HCT116 (cell line): ENCODE measurements at regions not wholly inside any gene's neighbourhood (a gene's known extent, or its start where the extent isn't known, plus 50 kb on each side); places are given as distances from the start of the nearest gene placed in this dataset.

Experiments used
- ATAC-seq: fragments of 200-7000 bp; cut with Tn5 transposase; 2 replicates; pipeline ENCODE4 v1.9.1; 2020; ENCODE audit warnings: mild to moderate bottlenecking, moderate library complexity
- BruUV-seq: library from RNA; stranded (reverse); fragments of 400-500 nt; replicated peaks from 2 replicates; lab custom pipeline; 2021; lab: Mats Ljungman, UMichigan
- CTCF ChIA-PET: fragments of 300-600 bp; sonication (Branson Sonifier 250); formaldehyde crosslinking; loops from one replicate; lab custom pipeline; 2021; ENCODE audit warnings: antibody characterized with exemption; lab: Charles Lee
- POLR2A ChIA-PET: fragments of 300-600, 350-600 bp; sonication (Branson Sonifier 250); formaldehyde crosslinking; loops from one replicate; lab custom pipeline; 2021; ENCODE audit warnings: antibody characterized with exemption; lab: Charles Lee
- RAD21 ChIA-PET, 2 experiments: fragments of 300-600 bp; sonication (Branson Sonifier 250); formaldehyde crosslinking; loops; one replicate each; lab custom pipeline; 2023; ENCODE audit warnings: low total read pairs in 2 of 2; ENCODE audit not compliant: uncharacterized antibody in 2 of 2, unreplicated experiment in 2 of 2, low non-redundant PET in 1 of 2; lab: Charles Lee
- DNase-seq: peaks from one replicate; pipeline ENCODE4 v3.0.0-alpha.2; 2010; ENCODE audit warnings: low read depth, low spot score
- H2AFZ ChIP-seq: fragments of 200-600 bp; shearing (Covaris generic), sonication (generic); 2 replicates; pipeline ENCODE4 v1.6.1; 2017; ENCODE audit warnings: low read depth, mixed run types, mixed read lengths, antibody characterized with exemption, low read length; ENCODE audit not compliant: poor library complexity, severe bottlenecking
- H3K27ac ChIP-seq: 2 replicates; pipeline ENCODE4 v1.5.1; 2012; ENCODE audit warnings: low read depth, low read length
- H3K27me3 ChIP-seq: fragments of 200-600 bp; sonication (generic); 2 replicates; pipeline ENCODE4 v1.6.1; 2016; ENCODE audit warnings: mixed run types, low read length, mixed read lengths; ENCODE audit not compliant: insufficient read depth
- H3K36me3 ChIP-seq, 2 experiments: fragments of 200-500 bp in 1 of 2; fragments of 200-600 bp in 1 of 2; sonication (Bioruptor generic) in 1 of 2; sonication (generic) in 1 of 2; 2 replicates each; pipeline versions ENCODE4 v1.5.1 to v1.6.1; 2014 to 2016; ENCODE audit warnings: low read length in 2 of 2, inconsistent platforms in 1 of 2, mixed read lengths in 1 of 2, mixed run types in 1 of 2; ENCODE audit not compliant: insufficient read depth in 2 of 2, control insufficient read depth in 1 of 2
- H3K4me1 ChIP-seq, 2 experiments: fragments of 200-600 bp in 1 of 2; sonication (generic) in 1 of 2; 2 replicates each; pipeline versions ENCODE4 v1.5.1 to v1.6.1; 2012 to 2017; ENCODE audit warnings: low read length in 2 of 2, inconsistent platforms in 1 of 2, mild to moderate bottlenecking in 1 of 2, mixed read lengths in 1 of 2, mixed run types in 1 of 2, moderate library complexity in 1 of 2; ENCODE audit not compliant: insufficient read depth in 2 of 2, control insufficient read depth in 1 of 2
- H3K4me2 ChIP-seq: fragments of 200-600 bp; sonication (generic); 2 replicates; pipeline ENCODE4 v1.6.1; 2017; ENCODE audit warnings: mixed run types, low read length, mixed read lengths
- H3K4me3 ChIP-seq, 2 experiments: fragments of 200-600 bp in 1 of 2; sonication (generic) in 1 of 2; replicated peaks in 1 of 2; 2 replicates each; pipeline ENCODE4 v1.5.1; 2011 to 2016; ENCODE audit warnings: low read length in 2 of 2, control low read depth in 1 of 2, low read depth in 1 of 2, mild to moderate bottlenecking in 1 of 2, mixed read lengths in 1 of 2, mixed run types in 1 of 2
- H3K79me2 ChIP-seq: fragments of 200-600 bp; sonication (generic); 2 replicates; pipeline ENCODE4 v1.6.1; 2017; ENCODE audit warnings: mild to moderate bottlenecking, mixed run types, low read length, moderate library complexity, mixed read lengths; ENCODE audit not compliant: insufficient read depth
- H3K9ac ChIP-seq: fragments of 200-600 bp; sonication (generic); 2 replicates; pipeline ENCODE4 v1.6.1; 2016; ENCODE audit warnings: low read length, mixed read lengths
- H3K9me2 ChIP-seq: fragments of 200-600 bp; sonication (generic), shearing (Covaris generic); 2 replicates; pipeline ENCODE4 v1.6.1; 2017; ENCODE audit warnings: mixed run types, mild to moderate bottlenecking, moderate library complexity; ENCODE audit not compliant: insufficient read depth
- H3K9me3 ChIP-seq, 2 experiments: fragments of 200-500 bp in 1 of 2; fragments of 200-600 bp in 1 of 2; sonication (Bioruptor generic) in 1 of 2; sonication (generic) in 1 of 2; 2 replicates each; pipeline ENCODE4 v1.6.1; 2014 to 2017; ENCODE audit warnings: low read length in 2 of 2, mixed read lengths in 2 of 2, inconsistent platforms in 1 of 2, low read depth in 1 of 2, mild to moderate bottlenecking in 1 of 2, mixed run types in 1 of 2, moderate library complexity in 1 of 2; ENCODE audit not compliant: control insufficient read depth in 1 of 2, insufficient read depth in 1 of 2
- H4K20me1 ChIP-seq: fragments of 200-600 bp; sonication (generic), shearing (Covaris generic); 2 replicates; pipeline ENCODE4 v1.6.1; 2017; ENCODE audit warnings: mixed run types, mild to moderate bottlenecking, moderate library complexity; ENCODE audit not compliant: insufficient read depth
- CBX3 ChIP-seq: IDR thresholded peaks from 2 replicates; pipeline ENCODE4 v1.6.1; 2012; ENCODE audit warnings: low read depth
- CEBPB ChIP-seq: IDR thresholded peaks from 2 replicates; pipeline ENCODE4 v1.6.1; 2012; ENCODE audit warnings: low read depth
- EZH2 ChIP-seq: fragments of 200-600 bp; sonication (generic); IDR thresholded peaks from 2 replicates; pipeline ENCODE4 v1.6.1; 2017; ENCODE audit warnings: antibody characterized with exemption, mixed run types
- EZH2phosphoT487 ChIP-seq: fragments of 200-600 bp; IDR thresholded peaks from 2 replicates; pipeline ENCODE4 v1.6.1; 2018; ENCODE audit warnings: antibody characterized with exemption, borderline replicate concordance
- FOSL1 ChIP-seq: IDR thresholded peaks from 2 replicates; pipeline ENCODE4 v1.6.1; 2012; ENCODE audit warnings: low read depth
- POLR2A ChIP-seq: IDR thresholded peaks from 2 replicates; pipeline ENCODE4 v1.7.0; 2011; ENCODE audit warnings: borderline replicate concordance; ENCODE audit not compliant: insufficient read depth, insufficient read length; ENCODE audit errors: extremely low read depth
- RAD21 ChIP-seq: IDR thresholded peaks from 2 replicates; pipeline ENCODE4 v1.6.1; 2012; ENCODE audit warnings: low read depth, mild to moderate bottlenecking
- REST ChIP-seq: IDR thresholded peaks from 2 replicates; pipeline ENCODE4 v1.6.1; 2012; ENCODE audit warnings: low read depth
- SIN3A ChIP-seq: IDR thresholded peaks from 2 replicates; pipeline ENCODE4 v1.6.1; 2012; ENCODE audit warnings: low read depth
- SP1 ChIP-seq: IDR thresholded peaks from 2 replicates; pipeline ENCODE4 v1.6.1; 2012; ENCODE audit warnings: low read depth
- ZFX ChIP-seq: fragments of 450-650 bp; IDR thresholded peaks from 2 replicates; pipeline ENCODE4 v1.6.1; 2017
- ZNF274 ChIP-seq: fragments of 200-500 bp; sonication (Bioruptor generic); IDR thresholded peaks from 2 replicates; pipeline ENCODE4 v1.6.1; 2014; ENCODE audit warnings: mild to moderate bottlenecking, low read depth, low read length, inconsistent platforms
- intact Hi-C: fragments of 100-400 bp; cut with micrococcal nuclease; formaldehyde crosslinking; loops from 2 replicates; pipeline ENCODE4 v1.10.0; 2022
- TF ChIP-seq, protein P1 (sequence below): IDR thresholded peaks from 2 replicates; pipeline ENCODE4 v1.6.1; 2012
- TF ChIP-seq, protein P2 (sequence below): IDR thresholded peaks from 2 replicates; pipeline ENCODE4 v1.6.1; 2012

GRCh38 chr12:14308516-14308915 lies 57.0 kb upstream of the ATF7IP start:
- H3K9me3 ChIP-seq: no peaks in the 10 kb centered on the region
- H2AFZ ChIP-seq: no peak overlapping the region
- DNase-seq (no peak), ATAC-seq (no peak)
- no peaks in the 10 kb centered on the region for H3K36me3 ChIP-seq
- CTCF ChIA-PET: no interaction called here
- H4K20me1 ChIP-seq: no peaks in the 10 kb centered on the region
- BruUV-seq: no TSS peak
- RAD21 ChIA-PET: no interaction called here
- no peaks in the 10 kb centered on the region for H3K27me3 ChIP-seq
- H3K4me3 ChIP-seq: no peak overlapping the region
- H3K27ac ChIP-seq: no peak overlapping the region
- TF ChIP-seq POLR2A (no peak), EZH2phosphoT487 (no peak), ZNF274 (no peak), CBX3 (no peak), RAD21 (no peak)
- intact Hi-C loops: no loop called here
- H3K4me2 ChIP-seq: no peak overlapping the region
- H3K9me2 ChIP-seq: no peaks in the 10 kb centered on the region
- H3K4me1 ChIP-seq: peaks cover 0 to 5% of the 10 kb centered on the region in 2 experiments; a peak in 1 of 4 replicates
- no peaks in the 10 kb centered on the region for H3K79me2 ChIP-seq
- POLR2A ChIA-PET: no interaction called here
- no peak overlapping the region for H3K9ac ChIP-seq

DNA sequence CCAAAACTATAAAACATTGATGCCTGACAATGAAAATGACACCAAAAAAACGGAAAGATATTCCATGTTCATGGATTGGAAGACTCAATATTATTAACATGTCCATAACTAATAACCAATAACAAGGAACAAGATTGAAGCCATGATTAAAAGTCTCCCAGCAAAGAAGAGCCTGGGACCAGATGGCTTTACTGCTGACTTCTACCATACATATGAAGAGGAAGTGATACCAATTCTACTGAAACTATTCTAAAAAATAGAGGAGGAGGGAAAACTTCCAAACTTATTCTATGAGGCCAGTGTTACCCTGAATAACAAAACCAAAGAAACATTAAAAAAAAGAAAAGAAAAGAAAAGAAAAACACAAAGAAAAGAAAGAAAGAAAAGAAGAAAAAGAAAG lies 54.6 kb upstream of the ATF7IP start:
- intact Hi-C loops: no loop called here
- no peak for TF ChIP-seq SP1
- TF ChIP-seq SIN3A: no peak
- no peak for TF ChIP-seq CEBPB
- TF ChIP-seq REST: no peak
- TF ChIP-seq FOSL1: no peak
- no peak for TF ChIP-seq ZFX
- TF ChIP-seq, protein P1, sequence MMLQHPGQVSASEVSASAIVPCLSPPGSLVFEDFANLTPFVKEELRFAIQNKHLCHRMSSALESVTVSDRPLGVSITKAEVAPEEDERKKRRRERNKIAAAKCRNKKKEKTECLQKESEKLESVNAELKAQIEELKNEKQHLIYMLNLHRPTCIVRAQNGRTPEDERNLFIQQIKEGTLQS: no peak
- TF ChIP-seq, protein P2, sequence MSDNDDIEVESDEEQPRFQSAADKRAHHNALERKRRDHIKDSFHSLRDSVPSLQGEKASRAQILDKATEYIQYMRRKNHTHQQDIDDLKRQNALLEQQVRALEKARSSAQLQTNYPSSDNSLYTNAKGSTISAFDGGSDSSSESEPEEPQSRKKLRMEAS: no peak
- no peak for TF ChIP-seq EZH2
- Histone ChIP-seq H3K36me3 (no peaks in the 10 kb centered on the region), H3K79me2 (no peaks in the 10 kb centered on the region), H3K9ac (no peak overlapping the region), H3K9me3 (no peaks in the 10 kb centered on the region), H3K4me3 (no peak overlapping the region), H2AFZ (no peak overlapping the region), H3K9me2 (no peaks in the 10 kb centered on the region), H3K4me2 (no peak overlapping the region), H3K27me3 (no peaks in the 10 kb centered on the region), H4K20me1 (no peaks in the 10 kb centered on the region), H3K27ac (no peak overlapping the region), H3K4me1 (peaks cover 0 to 5% of the 10 kb centered on the region in 2 experiments; a peak in 1 of 4 replicates)
- CTCF ChIA-PET: no interaction called here
- no TSS peak for BruUV-seq
- POLR2A ChIA-PET: no interaction called here
- ATAC-seq (no peak), DNase-seq (no peak)
- RAD21 ChIA-PET: no interaction called here
